H9 (cell line): ENCODE measurements at regions not wholly inside any gene's neighbourhood (a gene's known extent, or its start where the extent isn't known, plus 50 kb on each side); places are given as distances from the start of the nearest gene placed in this dataset.

Experiments
- DNase-seq: peaks from one replicate; pipeline ENCODE4 v3.0.0-alpha.2; 2017
- H2AFZ ChIP-seq: one replicate; pipeline ENCODE4 v1.6.1; 2013; ENCODE audit warnings: mild to moderate bottlenecking, low read length, control low read depth, moderate library complexity
- H2AK5ac ChIP-seq: 2 replicates; pipeline ENCODE4 v1.6.1; 2013; ENCODE audit warnings: low read length, control low read depth, mixed read lengths; ENCODE audit not compliant: insufficient read length
- H2BK120ac ChIP-seq: one replicate; pipeline ENCODE4 v1.6.1; 2013; ENCODE audit warnings: low read depth, mild to moderate bottlenecking, low read length, control low read depth, inconsistent platforms; ENCODE audit not compliant: poor library complexity, severe bottlenecking
- H2BK12ac ChIP-seq: 2 replicates; pipeline ENCODE4 v1.6.1; 2013; ENCODE audit warnings: low read length, control low read depth, mixed read lengths, low read depth; ENCODE audit not compliant: insufficient read length
- H2BK15ac ChIP-seq: 2 replicates; pipeline ENCODE4 v1.6.1; 2013; ENCODE audit warnings: low read depth, low read length, control low read depth
- H2BK20ac ChIP-seq: one replicate; pipeline ENCODE4 v1.6.1; 2013; ENCODE audit warnings: low read depth, mild to moderate bottlenecking, low read length, control low read depth, inconsistent platforms; ENCODE audit not compliant: poor library complexity, severe bottlenecking
- H2BK5ac ChIP-seq: 2 replicates; pipeline ENCODE4 v1.6.1; 2013; ENCODE audit warnings: low read length, control low read depth, mixed read lengths; ENCODE audit not compliant: insufficient read length
- H3K14ac ChIP-seq: 2 replicates; pipeline ENCODE4 v1.6.1; 2013; ENCODE audit warnings: low read length, control low read depth; ENCODE audit not compliant: insufficient read depth
- H3K18ac ChIP-seq: 2 replicates; pipeline ENCODE4 v1.6.1; 2013; ENCODE audit warnings: low read depth, mild to moderate bottlenecking, mixed read lengths, low read length, control low read depth; ENCODE audit not compliant: insufficient read length
- H3K23ac ChIP-seq: 2 replicates; pipeline ENCODE4 v1.6.1; 2013; ENCODE audit warnings: low read length, control low read depth, mixed read lengths, low read depth; ENCODE audit not compliant: insufficient read length
- H3K23me2 ChIP-seq: 2 replicates; pipeline ENCODE4 v1.6.1; 2013; ENCODE audit warnings: low read depth, mild to moderate bottlenecking, mixed read lengths, low read length, control low read depth; ENCODE audit not compliant: insufficient read length, poor library complexity, severe bottlenecking
- H3K27ac ChIP-seq: 2 replicates; pipeline ENCODE4 v1.5.1; 2013; ENCODE audit warnings: low read length, control low read depth, mixed read lengths, low read depth; ENCODE audit not compliant: insufficient read length
- H3K27me3 ChIP-seq: 2 replicates; pipeline ENCODE4 v1.6.1; 2013; ENCODE audit warnings: low read length, control low read depth, inconsistent platforms; ENCODE audit not compliant: insufficient read depth
- H3K4ac ChIP-seq: 2 replicates; pipeline ENCODE4 v1.6.1; 2013; ENCODE audit warnings: low read depth, mild to moderate bottlenecking, control low read depth, inconsistent platforms, low read length, moderate library complexity
- H3K4me1 ChIP-seq: 2 replicates; pipeline ENCODE4 v1.6.1; 2013; ENCODE audit warnings: low read length, control low read depth, inconsistent platforms; ENCODE audit not compliant: insufficient read depth
- H3K4me2 ChIP-seq: 2 replicates; pipeline ENCODE4 v1.6.1; 2013; ENCODE audit warnings: low read length, control low read depth, mixed read lengths; ENCODE audit not compliant: insufficient read length, insufficient read depth
- H3K56ac ChIP-seq: 2 replicates; pipeline ENCODE4 v1.6.1; 2013; ENCODE audit warnings: low read depth, mild to moderate bottlenecking, mixed read lengths, low read length, control low read depth; ENCODE audit not compliant: insufficient read length
- H3K79me1 ChIP-seq: 2 replicates; pipeline ENCODE4 v1.6.1; 2013; ENCODE audit warnings: low read depth, mild to moderate bottlenecking, moderate library complexity, low read length, control low read depth, inconsistent platforms; ENCODE audit not compliant: insufficient read depth, poor library complexity, severe bottlenecking
- H3K79me2 ChIP-seq: 2 replicates; pipeline ENCODE4 v1.6.1; 2013; ENCODE audit warnings: low read length, control low read depth, inconsistent platforms; ENCODE audit not compliant: insufficient read depth
- H3K9ac ChIP-seq: 2 replicates; pipeline ENCODE4 v1.6.1; 2013; ENCODE audit warnings: low read length, control low read depth, mixed read lengths; ENCODE audit not compliant: insufficient read length; ENCODE audit errors: extremely low read depth
- H3K9me3 ChIP-seq: one replicate; pipeline ENCODE4 v1.6.1; 2013; ENCODE audit warnings: low read depth, low read length, inconsistent platforms; ENCODE audit not compliant: control insufficient read depth
- H3T11ph ChIP-seq: one replicate; pipeline ENCODE4 v1.6.1; 2013; ENCODE audit warnings: mild to moderate bottlenecking, low read length, control low read depth, inconsistent platforms
- H4K20me1 ChIP-seq: one replicate; pipeline ENCODE4 v1.6.1; 2013; ENCODE audit not compliant: control insufficient read depth, insufficient read length, insufficient read depth
- H4K5ac ChIP-seq: 2 replicates; pipeline ENCODE4 v1.6.1; 2013; ENCODE audit warnings: low read depth, mild to moderate bottlenecking, mixed read lengths, low read length, control low read depth; ENCODE audit not compliant: insufficient read length
- H4K8ac ChIP-seq: replicated peaks from 2 replicates; pipeline ENCODE4 v1.6.1; 2013; ENCODE audit warnings: low read length, control low read depth, mixed read lengths, low read depth; ENCODE audit not compliant: insufficient read length
- H4K91ac ChIP-seq: 2 replicates; pipeline ENCODE4 v1.6.1; 2013; ENCODE audit warnings: low read depth, mild to moderate bottlenecking, moderate library complexity, mixed read lengths, low read length, control low read depth; ENCODE audit not compliant: insufficient read length
- H3K27ac Mint-ChIP-seq, 3 experiments: 2 replicates in 2 of 3; 3 replicates in 1 of 3; pipeline ENCODE4 v1.8.0; 2020 to 2021; ENCODE audit warnings: mixed read lengths in 3 of 3, mild to moderate bottlenecking in 1 of 3, moderate library complexity in 1 of 3
- H3K27me3 Mint-ChIP-seq: 2 replicates; pipeline ENCODE4 v1.8.0; 2021; ENCODE audit warnings: low read depth, mild to moderate bottlenecking, moderate library complexity, mixed read lengths
- H3K36me3 Mint-ChIP-seq, 3 experiments: 2 replicates in 2 of 3; 3 replicates in 1 of 3; pipeline ENCODE4 v1.8.0; 2020 to 2021; ENCODE audit warnings: low read depth in 3 of 3, mixed read lengths in 3 of 3; ENCODE audit not compliant: insufficient read depth in 1 of 3
- H3K4me1 Mint-ChIP-seq, 2 experiments: 2 replicates each; pipeline ENCODE4 v1.8.0; 2020; ENCODE audit warnings: mixed read lengths in 2 of 2
- H3K4me3 Mint-ChIP-seq, 2 experiments: 2 replicates in 1 of 2; 3 replicates in 1 of 2; pipeline ENCODE4 v1.8.0; 2020 to 2021; ENCODE audit warnings: mild to moderate bottlenecking in 2 of 2, mixed read lengths in 2 of 2, moderate library complexity in 1 of 2
- H3K9me3 Mint-ChIP-seq, 2 experiments: 2 replicates in 1 of 2; 3 replicates in 1 of 2; pipeline ENCODE4 v1.8.0; 2020; ENCODE audit warnings: mild to moderate bottlenecking in 2 of 2, mixed read lengths in 2 of 2, moderate library complexity in 1 of 2
- WGBS: extraction: QIAGEN DNeasy Blood & Tissue Kit; methylation state at CpG from one replicate; pipeline ENCODE4 v1.1.7; 2013; ENCODE audit warnings: missing lambda C conversion rate, low lambda C conversion rate, mixed read lengths; ENCODE audit not compliant: insufficient read length; ENCODE audit errors: extremely low coverage; 5-methylcytosine and 5-hydroxymethylcytosine counted together
- TF ChIP-seq, protein P1 (sequence below): fragments of 200-600 bp; sonication (generic); conservative IDR thresholded peaks from 3 replicates; pipeline ENCODE4 v1.8.0; 2021; ENCODE audit warnings: antibody characterized with exemption, mild to moderate bottlenecking

DNA sequence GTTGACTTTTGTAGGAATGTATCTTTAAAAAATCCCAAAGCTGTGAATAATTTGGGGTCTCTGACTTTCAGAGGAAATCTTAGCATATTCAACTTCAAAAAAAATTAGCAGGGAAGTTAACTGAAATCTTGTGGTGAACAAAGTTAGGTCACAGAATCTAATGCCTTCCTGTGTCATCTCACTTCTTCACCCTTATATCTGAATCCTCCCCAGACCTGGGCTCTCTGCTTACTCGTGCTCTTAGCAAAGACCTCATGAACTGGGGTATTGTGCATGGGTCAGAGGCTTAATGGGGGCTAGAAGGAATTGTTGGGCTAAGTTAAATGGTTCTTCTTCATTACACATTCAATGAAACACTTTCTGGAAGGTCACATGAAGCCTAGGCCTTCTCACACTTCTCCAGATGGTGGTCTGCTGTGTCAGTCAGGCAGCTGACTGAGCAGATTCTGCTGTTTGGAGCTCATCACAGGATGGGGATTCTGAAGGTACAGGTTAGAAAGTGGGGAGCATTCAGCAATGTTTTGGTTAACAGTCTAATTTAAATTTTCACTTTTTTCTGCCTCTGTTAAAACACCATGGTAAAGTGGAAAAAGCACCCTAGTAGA is 131.3 kb downstream of the SUCLG1 start:
- H2BK12ac ChIP-seq: no peak overlapping the region
- H3K4ac ChIP-seq: no peak overlapping the region
- no peak overlapping the region for H4K5ac ChIP-seq
- H3K18ac ChIP-seq: no peak overlapping the region
- no peak overlapping the region for H3K9ac ChIP-seq
- no CpG with 5 or more reads among the region's 1 CpG for WGBS
- Mint-ChIP-seq H3K9me3 (peaks cover 0 to 3% of the 10 kb centered on the region in 2 experiments; a peak in 1 of 5 replicates), H3K27ac (no peak overlapping the region), H3K4me3 (no peak overlapping the region), H3K36me3 (no peaks in the 10 kb centered on the region), H3K27me3 (no peaks in the 10 kb centered on the region), H3K4me1 (no peaks in the 10 kb centered on the region)
- H3K27ac ChIP-seq: no peak overlapping the region
- no peak overlapping the region for H4K91ac ChIP-seq
- TF ChIP-seq, protein P1, sequence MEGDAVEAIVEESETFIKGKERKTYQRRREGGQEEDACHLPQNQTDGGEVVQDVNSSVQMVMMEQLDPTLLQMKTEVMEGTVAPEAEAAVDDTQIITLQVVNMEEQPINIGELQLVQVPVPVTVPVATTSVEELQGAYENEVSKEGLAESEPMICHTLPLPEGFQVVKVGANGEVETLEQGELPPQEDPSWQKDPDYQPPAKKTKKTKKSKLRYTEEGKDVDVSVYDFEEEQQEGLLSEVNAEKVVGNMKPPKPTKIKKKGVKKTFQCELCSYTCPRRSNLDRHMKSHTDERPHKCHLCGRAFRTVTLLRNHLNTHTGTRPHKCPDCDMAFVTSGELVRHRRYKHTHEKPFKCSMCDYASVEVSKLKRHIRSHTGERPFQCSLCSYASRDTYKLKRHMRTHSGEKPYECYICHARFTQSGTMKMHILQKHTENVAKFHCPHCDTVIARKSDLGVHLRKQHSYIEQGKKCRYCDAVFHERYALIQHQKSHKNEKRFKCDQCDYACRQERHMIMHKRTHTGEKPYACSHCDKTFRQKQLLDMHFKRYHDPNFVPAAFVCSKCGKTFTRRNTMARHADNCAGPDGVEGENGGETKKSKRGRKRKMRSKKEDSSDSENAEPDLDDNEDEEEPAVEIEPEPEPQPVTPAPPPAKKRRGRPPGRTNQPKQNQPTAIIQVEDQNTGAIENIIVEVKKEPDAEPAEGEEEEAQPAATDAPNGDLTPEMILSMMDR: no peak
- no peak overlapping the region for H2BK15ac ChIP-seq
- no peak overlapping the region for H2AFZ ChIP-seq
- no peak overlapping the region for H2BK5ac ChIP-seq
- no peak overlapping the region for H3K23ac ChIP-seq
- H3T11ph ChIP-seq: no peak overlapping the region
- no peak overlapping the region for H2AK5ac ChIP-seq
- H3K9me3 ChIP-seq: no peaks in the 10 kb centered on the region
- H3K27me3 ChIP-seq: no peaks in the 10 kb centered on the region
- H3K4me2 ChIP-seq: no peak overlapping the region
- H2BK120ac ChIP-seq: no peak overlapping the region
- H4K20me1 ChIP-seq: no peaks in the 10 kb centered on the region
- DNase-seq: no peak
- H3K23me2 ChIP-seq: no peaks in the 10 kb centered on the region
- no peaks in the 10 kb centered on the region for H3K4me1 ChIP-seq
- H3K56ac ChIP-seq: no peak overlapping the region
- no peaks in the 10 kb centered on the region for H3K79me2 ChIP-seq
- no peak overlapping the region for H4K8ac ChIP-seq
- H3K79me1 ChIP-seq: no peaks in the 10 kb centered on the region
- no peak overlapping the region for H2BK20ac ChIP-seq
- no peak overlapping the region for H3K14ac ChIP-seq
